Activated CD8-positive, alpha-beta memory T cell treated with anti-CD3 and anti-CD28 coated beads for 36 hours (primary cell): ENCODE measurements at regions not wholly inside any gene's neighbourhood (a gene's known extent, or its start where the extent isn't known, plus 50 kb on each side); places are given as distances from the start of the nearest gene placed in this dataset.

Experiments used
- CTCF ChIA-PET: fragments of 350-600 bp; sonication (Branson Sonifier 250); formaldehyde crosslinking; loops from one replicate; lab custom pipeline; 2021; ENCODE audit warnings: antibody characterized with exemption; lab: Charles Lee
- POLR2A ChIA-PET: fragments of 350-600 bp; sonication (Branson Sonifier 250); formaldehyde crosslinking; loops from one replicate; lab custom pipeline; 2021; ENCODE audit warnings: antibody characterized with exemption; lab: Charles Lee

DNA sequence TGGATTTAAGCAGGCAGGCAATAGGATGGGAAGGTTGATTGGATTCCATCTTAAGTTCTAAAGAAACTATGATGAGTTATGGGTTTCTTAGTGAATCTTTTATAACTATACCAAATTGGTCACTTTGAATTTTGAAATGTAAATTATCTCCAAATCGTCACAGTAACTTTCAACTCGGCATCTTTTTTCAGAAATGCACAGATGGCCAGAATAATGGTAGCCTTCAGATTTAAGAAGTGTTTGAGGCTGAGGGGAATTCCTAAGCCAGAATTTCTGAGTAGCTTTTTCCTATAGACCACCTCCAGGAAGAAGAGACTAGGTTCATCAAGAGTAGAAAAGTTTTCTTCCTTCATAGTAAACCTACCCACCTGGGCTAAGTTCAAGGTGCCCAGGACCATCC lies 663.7 kb upstream of the TENM3 start:
- POLR2A ChIA-PET: no interaction called here
- CTCF ChIA-PET: no interaction called here

DNA sequence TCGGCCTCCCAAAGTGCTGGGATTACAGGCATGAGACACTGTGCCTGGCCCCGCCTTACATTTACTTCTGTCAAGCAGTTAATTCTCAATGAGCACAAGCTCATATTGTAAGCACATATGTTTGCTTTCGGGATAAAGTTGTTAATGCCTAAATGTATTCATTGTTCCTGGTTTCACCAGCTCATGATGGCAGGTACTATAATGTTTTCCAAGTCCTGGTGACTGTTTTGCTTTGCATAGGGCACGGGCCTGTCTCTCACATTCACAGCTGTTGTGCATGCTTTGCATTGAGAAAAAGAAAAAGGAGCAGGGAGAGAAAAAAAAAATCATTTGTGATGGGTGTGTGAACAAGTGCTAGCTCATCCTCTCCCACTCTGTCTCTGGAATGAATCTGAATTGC lies 661.2 kb upstream of the TENM3 start:
- ChIA-PET CTCF (interaction anchor here (0.7 kb wide), 1 partner anchor 439 kb away, joined by 3 read pairs; no protein-coding TSS in a partner anchor), POLR2A (no interaction called here)

DNA sequence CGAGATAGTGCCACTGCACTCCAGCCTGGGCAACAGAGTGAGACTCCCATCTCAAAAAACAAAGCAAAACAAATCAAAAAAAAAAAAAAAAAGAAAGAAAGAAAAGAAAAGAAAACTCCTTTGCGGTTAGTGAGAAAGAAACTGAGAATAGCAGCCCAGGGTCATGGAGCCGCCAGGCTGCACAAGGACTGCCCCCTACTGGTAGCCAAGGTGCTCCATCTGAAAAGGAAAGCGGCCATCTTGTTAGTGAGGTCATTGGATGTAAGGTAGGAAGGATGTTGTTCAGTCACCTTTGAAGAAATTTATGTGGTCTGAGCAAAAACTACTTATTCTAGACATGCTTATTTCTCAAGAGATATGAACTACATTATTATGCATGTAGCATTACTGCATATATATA lies 660.6 kb upstream of the TENM3 start:
- ChIA-PET POLR2A (no interaction called here), CTCF (interaction anchor here (0.7 kb wide), 1 partner anchor 439 kb away, joined by 3 read pairs; no protein-coding TSS in a partner anchor)

DNA sequence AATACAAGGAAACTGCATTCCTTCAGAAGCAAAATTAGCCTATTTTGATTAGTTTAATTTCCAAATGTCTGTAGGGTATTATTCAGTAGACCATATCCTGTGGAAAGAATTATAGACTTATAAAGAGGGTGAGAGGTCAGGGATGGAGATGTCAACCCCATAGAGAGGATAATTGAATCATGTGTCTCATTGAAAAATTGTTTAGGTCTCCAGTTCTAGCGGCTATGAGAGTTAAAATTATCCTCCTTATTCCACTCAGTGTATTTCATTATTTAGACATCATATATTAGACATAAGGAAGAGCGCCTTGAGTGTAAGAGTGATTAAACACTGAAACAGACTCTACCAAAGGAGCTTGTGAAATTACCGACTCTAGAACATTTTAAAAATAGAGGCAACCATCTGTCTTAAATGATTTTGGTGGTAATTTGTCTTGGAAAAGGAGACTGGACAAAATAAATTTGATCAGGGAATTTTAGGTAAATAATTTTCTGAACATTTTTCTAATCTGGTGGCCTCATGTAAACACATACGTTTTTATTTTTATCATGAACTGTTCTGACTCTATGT lies 654.4 kb upstream of the TENM3 start:
- CTCF ChIA-PET: no interaction called here
- POLR2A ChIA-PET: no interaction called here

DNA sequence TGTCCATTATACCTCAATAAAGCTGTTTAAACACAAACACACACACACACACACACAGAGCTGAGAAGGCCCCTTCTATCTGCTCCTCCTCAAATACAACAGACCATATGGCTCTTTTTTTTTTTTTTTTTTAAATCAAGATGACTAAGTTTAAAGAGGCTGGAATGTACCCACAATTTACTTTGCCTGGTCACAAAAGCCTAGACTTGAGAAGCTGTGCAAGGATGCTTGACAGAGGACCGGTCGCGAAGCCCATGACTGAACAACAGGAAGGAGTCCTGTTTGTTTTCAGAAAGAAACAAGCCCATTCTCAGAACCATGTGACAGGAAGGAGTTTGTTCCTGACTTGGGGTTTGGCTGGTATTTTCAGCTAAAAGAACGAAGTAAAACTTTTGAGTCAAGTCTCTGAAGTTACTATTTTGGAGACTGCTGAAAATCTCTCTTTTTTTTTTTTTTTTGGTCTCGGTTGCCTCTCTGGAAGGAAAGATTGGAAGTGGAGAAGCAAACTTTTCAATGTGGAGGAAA lies 650.9 kb upstream of the TENM3 start:
- ChIA-PET POLR2A (no interaction called here), CTCF (no interaction called here)

DNA sequence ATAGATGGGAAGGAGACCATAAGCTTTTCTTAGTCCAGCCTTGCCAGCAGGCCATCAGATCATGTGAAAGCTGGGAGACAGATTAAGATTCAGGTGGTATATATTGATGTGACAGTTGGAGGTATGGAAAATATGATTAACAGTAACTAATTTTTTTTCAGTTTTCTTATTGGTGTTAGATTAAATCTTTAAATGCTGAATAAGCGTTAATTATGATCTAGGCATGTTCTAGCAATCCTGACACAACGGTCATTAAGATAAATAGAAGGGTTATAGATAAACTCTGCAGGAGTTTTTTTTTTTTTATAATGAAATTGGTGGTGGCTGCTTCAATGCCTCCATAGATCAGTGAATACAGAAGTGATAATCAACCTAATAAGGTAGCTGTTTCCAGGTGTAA lies 649.5 kb upstream of the TENM3 start:
- ChIA-PET POLR2A (no interaction called here), CTCF (no interaction called here)

DNA sequence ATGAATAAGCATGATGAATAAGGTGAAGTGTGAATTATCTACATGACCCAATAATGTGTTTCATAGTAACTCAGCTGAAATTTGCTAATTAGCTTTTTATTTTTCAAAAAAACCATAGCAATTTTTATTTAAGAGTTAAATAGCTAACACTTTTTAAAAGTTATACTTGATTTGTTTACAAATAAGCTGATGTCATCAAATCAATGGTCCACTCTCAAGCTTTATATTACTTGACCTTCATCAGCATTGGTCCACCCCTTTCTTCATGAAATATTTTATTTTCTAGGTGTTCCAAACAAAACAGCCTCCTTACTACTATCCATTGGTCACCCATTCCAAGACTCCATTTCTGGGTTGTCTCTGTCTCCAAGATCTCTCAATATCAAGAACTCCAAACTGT lies 649.0 kb upstream of the TENM3 start:
- ChIA-PET POLR2A (no interaction called here), CTCF (no interaction called here)

DNA sequence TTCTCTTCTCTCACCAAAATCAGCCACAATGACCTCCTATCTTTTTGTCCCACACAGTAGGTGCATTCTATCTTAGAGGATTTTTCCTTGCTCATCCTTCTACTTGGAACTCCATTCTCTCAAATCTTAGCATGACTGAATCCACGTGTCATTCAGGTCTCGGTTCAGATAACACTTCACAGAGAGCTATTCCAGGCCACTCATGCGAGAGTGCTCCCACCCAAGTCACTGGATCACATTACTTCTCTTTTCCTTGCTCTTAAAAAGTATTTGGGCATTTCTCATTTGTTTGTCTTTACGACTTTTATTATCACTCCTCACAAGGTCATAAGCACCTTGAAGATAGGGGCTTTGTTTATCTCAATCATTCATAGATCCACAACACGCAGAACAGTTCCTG lies 647.5 kb upstream of the TENM3 start:
- CTCF ChIA-PET: interaction anchor here (0.7 kb wide), 1 partner anchor 29 kb away, joined by 3 read pairs; no protein-coding TSS in a partner anchor
- POLR2A ChIA-PET: no interaction called here

DNA sequence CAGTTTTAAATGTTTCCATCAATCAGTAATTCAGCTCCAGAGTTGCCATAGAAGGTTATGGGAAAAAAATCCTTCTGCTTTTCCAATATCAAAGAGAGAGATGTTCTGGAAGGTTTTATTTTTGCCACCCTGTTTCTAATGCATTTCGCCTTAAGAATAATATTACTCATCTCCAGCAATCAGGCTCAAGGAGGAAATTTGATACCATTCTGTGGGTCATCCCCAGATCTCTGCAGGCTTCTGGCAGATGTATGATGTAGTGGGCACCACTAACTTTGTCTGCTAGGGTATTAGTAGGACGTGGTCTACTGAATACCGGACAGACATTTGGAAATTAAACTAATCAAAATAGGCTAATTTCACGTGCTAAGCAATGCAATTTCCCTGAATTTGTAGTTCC lies 645.4 kb upstream of the TENM3 start:
- ChIA-PET POLR2A (no interaction called here), CTCF (no interaction called here)

DNA sequence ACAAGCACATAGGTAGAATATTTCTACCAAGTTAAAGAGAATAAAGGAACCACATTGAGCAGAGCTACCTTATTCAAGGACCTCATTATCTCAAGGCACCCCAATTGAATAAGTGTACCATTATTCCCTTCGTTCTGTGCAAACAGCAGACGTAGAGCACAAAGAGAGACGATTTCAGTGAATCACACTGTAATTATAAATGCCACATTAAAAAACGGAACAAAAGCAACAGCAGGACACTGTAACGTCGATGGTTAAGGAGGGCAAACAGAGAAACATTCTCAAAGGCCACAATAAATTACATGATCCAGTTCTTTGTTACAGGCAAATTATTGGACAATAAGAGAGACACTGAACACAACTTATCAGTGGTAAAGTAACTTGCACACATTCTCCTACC lies 644.1 kb upstream of the TENM3 start:
- POLR2A ChIA-PET: no interaction called here
- CTCF ChIA-PET: no interaction called here

DNA sequence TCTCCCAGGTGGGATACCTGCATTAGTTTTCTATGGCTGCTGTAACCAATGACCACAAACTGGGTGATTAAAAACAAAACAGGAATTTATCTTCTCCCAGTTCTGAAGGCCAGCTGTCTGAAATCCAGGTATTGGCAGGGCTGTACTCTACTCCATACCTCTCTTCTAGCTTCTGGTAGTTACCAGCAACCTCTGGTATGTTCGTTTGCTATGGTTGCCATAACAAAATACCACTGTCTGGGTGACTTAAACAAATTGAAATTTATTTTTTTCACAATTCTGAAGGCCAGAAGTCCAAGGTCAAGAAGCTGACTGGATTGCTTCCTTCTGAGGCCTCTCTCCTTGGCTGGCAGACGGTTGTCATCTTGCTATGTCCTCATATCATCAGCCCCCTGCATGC lies 642.1 kb upstream of the TENM3 start:
- ChIA-PET CTCF (no interaction called here), POLR2A (no interaction called here)

DNA sequence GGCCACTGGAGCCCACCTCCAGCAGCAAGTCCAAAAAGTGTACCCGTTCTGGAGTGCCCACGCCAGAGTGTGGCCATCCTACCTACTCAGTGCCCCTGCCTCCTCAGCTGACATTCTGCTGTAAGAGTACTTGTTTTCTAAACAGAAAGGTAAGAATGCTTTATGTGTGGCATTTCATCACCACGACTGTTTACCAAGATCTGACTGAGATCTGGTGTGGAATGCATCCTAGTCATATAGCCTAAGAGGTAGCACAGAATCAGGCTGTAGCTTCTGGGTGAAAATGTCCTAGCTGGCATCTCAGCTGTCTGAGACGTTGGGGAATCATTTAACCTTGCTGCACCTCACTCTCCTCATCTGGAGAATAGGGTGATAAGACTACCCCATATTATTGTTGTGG lies 638.7 kb upstream of the TENM3 start:
- CTCF ChIA-PET: no interaction called here
- POLR2A ChIA-PET: no interaction called here

DNA sequence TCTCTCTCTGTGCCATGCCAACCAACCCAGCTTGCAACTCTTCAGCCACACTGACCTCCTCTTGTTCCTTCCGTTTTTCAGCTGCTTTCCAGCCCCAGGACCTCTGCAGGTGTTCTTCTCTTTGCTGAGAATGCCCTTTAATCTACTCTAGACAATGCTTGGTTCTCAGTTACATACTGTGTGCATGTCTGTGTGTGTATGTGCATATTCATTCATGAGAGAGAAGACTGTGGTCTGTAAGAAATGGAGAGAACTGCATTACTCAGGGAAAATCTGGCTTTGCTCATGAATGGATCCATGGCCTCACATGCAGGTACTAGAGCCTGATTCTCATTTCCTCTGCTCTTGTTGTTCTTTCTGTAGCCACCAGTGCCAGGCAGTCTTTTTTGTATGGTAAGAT lies 636.9 kb upstream of the TENM3 start:
- ChIA-PET POLR2A (no interaction called here), CTCF (no interaction called here)

DNA sequence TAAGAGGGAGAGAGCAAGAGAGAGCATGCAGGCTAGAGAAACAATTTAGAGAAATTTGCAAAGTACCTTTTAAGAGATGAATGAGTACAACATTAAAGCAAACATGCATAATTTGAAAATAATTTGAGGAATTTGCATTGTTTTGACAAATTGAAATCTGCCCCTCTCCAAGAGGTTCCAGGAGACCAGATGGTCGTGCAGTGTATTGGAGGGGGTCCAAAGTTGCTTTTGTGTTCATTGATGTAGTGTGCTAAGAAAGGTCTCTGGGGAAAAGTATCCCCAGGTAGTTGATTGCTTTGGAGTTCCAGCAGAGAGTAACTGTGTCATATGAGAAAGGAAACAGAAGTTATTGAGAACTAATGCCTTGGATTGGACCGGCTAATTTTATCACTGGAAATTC lies 635.0 kb upstream of the TENM3 start:
- POLR2A ChIA-PET: no interaction called here
- CTCF ChIA-PET: interaction anchor here (1.3 kb wide), 1 partner anchor 15 kb away, joined by 3 read pairs; no protein-coding TSS in a partner anchor

DNA sequence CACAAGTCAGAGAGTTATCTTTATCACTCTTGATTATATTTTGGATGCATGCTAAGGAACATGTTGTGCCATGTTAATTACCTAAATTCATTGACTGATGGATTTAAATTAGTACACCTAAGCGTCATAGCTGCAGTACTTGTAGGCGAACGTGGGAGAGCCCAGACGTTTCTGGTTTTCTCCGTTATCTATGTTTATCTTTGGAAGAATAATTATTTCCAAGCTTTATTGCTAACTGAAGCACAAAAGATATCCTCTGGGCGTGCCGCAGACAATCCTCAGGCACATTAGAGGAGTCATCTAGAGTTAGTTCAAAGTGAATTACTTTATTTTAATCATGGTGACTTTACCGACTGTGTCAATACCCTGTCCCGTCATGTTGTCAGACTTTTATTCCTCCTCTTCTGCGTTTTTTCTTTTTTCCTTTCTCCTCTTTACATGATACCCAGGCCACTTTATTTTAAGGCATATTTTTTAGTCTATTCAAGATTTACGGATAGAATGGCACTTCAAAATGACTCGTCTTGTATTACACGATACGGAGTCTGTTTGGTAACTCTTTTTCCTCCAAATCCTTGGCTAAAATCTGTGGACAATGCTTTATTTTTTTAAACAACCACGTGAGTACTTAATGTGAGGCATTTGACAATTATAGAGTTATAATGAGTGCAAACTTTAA lies 632.0 kb upstream of the TENM3 start:
- ChIA-PET CTCF (no interaction called here), POLR2A (no interaction called here)

DNA sequence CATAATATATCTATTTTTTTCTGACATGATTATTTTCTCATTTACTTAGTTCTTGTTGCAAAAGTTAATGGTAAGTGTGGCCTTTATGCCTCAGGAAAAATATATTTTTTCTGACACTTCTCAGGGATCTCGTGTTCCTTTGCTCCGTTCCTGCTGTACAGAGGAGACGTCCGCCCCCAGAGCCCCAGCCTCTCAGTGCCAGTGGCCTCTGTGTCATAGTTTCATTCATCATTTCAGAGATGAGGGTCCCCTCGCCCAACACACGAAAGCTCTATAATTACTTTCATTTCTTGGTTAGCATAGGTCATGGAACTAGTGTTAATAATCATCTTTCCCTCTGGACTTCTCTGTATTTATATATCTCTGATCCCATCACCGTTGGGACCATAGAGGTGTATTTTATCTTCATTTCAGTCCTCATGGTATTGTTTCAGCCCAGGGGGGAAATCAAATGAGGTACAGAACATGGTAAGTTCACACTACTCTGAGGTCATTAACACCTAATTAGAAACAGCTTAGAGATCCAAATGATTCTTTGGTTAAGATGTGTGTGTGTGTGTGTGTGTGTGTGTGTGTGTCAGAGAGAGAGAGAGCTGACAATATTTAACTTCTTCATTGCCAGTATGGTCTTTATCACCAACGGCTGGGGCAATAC lies 631.1 kb upstream of the TENM3 start:
- ChIA-PET POLR2A (no interaction called here), CTCF (no interaction called here)

DNA sequence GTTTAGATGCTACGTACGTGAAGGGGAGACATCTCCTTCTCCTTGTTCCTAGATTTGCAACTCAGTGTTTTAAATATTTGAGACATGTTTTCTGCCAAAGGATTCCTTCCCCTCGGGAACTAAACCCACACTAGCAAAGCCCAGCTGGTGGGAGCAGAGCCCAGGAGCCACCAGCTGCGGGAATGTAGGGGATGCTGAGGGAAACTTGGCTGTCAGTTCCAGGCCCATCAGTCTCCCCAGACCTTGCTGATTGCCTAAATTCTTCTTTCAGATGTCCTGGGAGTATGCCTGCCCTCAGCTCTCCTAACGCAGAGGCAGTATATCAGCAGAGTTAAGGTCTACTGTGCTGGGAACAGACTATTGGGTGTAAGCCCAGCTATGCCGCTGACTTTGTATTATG lies 630.0 kb upstream of the TENM3 start:
- ChIA-PET CTCF (no interaction called here), POLR2A (no interaction called here)

DNA sequence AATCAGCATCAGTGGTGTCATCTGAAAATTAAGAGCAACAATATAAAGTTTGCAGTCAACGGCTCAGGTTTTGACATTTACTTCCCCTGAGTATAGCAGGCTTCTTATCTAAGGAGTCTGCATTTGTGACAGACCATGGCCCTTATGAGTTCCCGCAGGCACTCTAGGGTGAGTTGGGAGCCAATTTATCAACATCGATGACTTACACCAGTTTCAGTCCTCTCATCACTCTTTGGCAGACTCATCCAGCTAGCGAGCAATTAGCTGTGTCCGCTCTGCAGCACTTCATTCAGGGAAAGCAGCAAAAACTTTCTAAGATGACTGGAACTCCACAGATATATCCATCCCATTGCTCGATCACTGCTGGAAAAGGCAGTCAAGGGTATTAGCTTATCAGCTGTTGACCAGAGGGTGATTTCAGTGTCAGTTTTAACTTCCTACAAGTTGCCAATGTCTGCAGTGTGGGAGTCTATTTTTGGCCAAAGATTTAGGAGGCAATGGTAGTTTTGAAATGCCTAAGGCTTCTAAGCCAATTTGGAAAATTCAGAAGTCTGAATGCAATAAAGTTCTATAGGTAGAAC lies 625.1 kb upstream of the TENM3 start:
- POLR2A ChIA-PET: no interaction called here
- CTCF ChIA-PET: no interaction called here

DNA sequence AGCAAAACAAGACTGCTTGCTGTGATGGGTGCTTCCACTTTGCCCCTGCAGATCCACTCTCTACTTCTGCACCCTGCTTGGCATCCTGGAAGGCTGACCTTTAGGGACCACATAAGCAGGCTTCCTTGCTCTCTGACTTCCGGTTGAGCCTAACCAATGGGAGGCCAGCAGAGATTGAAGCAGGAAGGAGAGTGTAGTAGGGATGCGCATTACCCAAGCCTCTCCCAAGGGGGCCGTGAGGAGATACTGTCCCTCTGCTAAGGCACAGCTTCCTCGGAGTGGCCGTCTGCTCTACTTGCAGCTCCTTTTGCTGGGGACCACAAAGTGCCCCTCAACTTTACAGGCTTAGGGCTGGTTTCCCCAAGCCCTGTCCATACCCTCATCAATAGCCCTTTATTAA lies 624.3 kb upstream of the TENM3 start:
- CTCF ChIA-PET: no interaction called here
- POLR2A ChIA-PET: no interaction called here

DNA sequence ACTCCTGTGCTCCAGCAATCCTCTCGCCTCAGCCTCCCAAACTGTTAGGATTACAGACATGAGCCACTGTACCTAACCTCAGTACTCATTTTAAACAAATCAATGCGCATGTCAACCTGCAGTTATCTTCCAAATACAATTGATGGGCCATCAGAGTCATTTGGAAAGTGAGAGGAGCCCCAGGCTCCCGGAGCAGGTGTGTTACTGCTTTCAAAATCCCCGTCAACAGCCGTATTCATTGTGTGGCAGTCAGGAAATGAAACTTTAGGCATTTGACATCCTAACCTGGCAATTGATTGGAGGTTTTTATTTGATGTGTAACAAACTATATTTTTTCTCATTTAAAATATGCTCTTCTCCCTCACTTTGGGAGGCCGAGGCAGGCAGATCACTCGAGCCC lies 623.6 kb upstream of the TENM3 start:
- ChIA-PET POLR2A (no interaction called here), CTCF (no interaction called here)
